ENCODE measurements at regions not wholly inside any gene's neighbourhood (a gene's known extent, or its start where the extent isn't known, plus 50 kb on each side); places are given as distances from the start of the nearest gene placed in this dataset.

GRCh38 chr11:35868491-35868890 lies 75.4 kb upstream of the LDLRAD3 start:
- DNase-seq, result no peak

DNA sequence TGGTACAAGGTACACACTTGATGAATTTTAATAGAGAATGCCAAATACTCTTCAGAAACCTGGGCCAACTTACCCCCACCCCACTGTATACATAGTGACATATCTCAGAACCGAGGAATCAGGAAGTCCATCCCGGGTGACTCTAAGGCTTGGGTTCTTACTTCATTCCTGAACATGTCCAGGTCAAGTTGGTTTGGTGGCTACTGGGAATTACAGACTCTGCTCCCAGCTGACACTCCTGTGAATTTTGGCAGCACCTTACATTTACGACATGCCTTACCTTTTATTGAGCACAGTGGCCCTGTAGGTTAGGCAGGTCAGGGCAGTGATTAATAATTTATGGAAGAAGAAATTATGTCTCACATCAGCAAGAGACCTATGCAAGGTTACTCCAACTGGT lies 70.1 kb upstream of the LDLRAD3 start:
- DNase-seq, result no peak

GRCh38 chr11:35874751-35875450 lies 69.0 kb upstream of the LDLRAD3 start:
- DNase-seq, result no peak

DNA sequence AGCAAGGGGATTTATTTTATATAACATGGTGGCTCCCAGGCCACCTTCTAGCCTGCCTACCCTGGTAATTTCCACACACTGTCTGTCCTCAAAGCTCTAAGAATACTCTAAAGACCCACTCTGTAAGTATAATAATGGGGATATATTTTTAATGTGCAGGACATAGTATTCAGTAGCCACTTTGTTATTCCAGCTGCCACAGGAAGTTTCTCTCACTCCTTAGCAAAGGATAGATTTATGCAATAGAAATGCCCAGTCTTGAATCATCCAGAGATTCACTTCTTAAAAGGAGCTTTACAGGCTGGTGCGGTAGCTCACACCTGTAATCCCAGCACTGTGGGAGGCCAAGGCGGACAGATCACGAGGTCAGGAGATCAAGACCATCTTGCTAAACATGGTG lies 68.4 kb upstream of the LDLRAD3 start:
- DNase-seq, result no peak

DNA sequence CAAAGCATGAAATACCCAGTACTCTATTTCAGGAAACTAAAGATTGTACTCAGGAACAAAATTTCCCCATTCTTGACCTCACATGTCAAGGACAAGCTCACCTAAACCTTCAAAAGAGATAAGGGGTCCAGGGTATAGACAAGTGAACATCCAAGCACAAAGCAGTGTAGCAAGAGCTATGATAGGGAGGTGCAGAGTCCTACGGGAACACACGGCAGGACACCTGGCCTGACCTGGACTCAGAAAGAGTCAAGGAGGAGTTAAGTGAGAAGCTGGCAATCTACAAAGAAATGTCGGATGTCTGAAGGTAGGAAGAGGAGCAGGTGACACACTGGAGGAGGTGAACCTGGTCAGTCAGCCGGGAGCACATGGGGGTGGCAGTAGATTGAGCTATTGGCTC lies 67.1 kb upstream of the LDLRAD3 start:
- DNase-seq, result no peak

GRCh38 chr11:35878741-35879140 lies 65.1 kb upstream of the LDLRAD3 start:
- DNase-seq, result no peak

GRCh38 chr11:35879361-35879760 lies 64.5 kb upstream of the LDLRAD3 start:
- DNase-seq, result no peak

DNA sequence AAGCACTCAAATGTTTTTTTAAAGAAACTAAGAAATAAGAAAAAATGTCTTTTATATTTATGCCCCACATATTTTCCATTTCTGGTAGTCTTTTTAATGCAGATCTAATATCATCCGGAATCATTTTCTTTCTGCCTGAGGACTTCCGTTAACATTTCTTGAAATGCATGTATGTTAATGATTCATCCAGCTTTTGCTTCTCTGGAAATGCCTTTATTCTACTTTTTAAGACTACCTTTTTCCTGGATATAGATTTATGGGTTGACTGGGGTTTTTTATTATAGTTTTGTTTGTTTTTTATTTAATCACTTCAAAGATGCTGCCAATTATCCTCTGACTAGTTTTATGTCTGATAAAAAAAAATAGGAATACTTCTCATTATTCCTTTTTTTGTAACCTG lies 57.1 kb upstream of the LDLRAD3 start:
- no peak for DNase-seq

DNA sequence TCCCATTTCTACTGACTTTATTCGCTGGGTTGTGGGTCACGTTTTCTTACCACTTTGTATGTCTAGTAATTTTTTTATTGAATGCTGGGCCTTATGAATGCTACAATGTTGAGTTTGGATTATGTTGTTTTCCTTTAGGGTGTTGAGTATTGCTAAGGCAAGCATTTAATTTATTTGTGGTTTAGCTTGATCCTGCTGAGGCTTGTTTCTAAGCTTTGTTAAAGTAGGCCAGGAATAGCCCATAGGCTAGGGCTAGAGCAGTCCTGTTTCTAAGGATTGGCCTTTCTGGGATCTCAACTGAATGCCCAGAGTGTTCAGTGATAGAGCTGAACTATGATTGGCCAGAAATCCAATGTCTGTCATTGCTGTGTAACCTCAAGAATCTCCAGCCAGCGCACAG lies 56.1 kb upstream of the LDLRAD3 start:
- DNase-seq, result no peak

DNA sequence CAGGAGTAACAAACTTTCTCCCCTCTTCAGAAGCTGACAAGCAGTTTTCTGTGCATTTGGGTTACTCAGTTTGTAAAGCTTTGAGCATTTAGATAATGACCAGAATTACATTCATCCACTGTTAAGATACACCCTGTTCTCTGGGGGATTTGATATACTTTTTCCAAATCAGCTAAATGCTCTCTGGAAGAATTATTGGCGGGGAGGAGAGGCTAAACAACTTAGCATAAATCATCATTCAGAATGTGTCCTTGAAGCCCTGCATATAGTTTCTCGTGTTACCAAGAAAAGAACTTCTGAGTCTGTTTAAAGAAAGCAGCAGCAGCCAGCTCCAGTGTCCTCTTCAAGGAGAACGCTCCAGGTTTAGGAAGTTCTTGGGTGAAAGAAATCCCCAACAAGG lies 54.9 kb upstream of the LDLRAD3 start:
- DNase-seq, result no peak

DNA sequence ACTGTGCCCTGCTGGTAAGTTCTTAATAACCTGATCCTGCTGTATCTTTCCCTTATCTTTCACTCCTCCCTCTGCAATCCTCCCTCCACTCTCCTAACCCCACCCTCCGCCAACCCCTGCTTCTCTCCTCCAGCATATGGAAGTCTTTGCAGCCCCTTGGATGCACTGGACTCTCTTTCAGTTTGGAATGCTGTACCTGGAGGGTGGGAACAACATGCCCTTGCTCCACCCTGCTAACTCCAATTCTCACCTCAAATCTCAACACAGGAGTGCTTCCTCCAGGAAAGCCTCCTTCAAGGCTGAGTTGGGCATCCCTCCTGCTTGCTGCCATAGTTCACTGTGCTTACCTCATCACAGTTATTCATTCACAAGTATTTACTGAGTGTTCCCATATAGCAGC lies 52.8 kb upstream of the LDLRAD3 start:
- no peak for DNase-seq

- DNase-seq, result no peak
Measured at GRCh38 chr11:35892166-35892565, 51.7 kb upstream of the LDLRAD3 start.

DNA sequence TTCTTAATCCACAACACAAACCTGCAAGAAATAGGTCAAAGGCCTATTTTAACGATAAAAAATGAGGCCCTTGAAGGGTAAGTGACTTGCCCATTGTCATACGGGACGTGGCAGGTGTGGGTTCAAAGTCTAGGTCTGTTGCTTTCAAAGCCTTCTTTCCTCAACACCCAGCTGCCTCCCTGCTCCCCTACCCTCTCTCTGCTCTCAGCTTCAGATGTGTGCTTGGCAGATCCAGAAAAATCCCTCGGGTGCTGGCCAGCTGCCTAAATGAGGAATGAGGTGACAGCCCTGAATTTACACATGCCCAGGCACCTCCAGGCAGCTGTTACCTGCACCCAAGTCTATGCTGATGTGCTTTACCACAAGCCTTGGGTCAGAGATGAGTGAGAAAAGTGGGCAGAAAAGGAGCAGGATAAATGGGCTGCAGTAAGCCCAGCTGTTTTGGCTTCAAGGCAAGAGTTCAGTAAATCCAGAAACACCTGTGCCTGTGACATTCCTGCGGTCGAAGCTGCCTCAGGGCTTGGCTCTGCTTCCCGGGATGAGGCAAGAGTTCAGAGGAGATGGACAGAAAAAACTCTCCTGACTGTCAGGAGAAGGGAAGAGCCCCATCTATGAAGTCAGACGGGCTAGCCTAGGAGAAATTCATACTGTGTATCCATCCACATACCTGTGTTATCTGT lies 49.9 kb upstream of the LDLRAD3 start:
- DNase-seq, result peak; percentile 88
